Erythroblast (primary cell): ENCODE measurements at regions not wholly inside any gene's neighbourhood (a gene's known extent, or its start where the extent isn't known, plus 50 kb on each side); places are given as distances from the start of the nearest gene placed in this dataset.

ENCODE experiments used
- GATA1 ChIP-seq: IDR thresholded peaks from 2 replicates; pipeline ENCODE4 v1.6.1; 2011; ENCODE audit warnings: low read depth, mild to moderate bottlenecking, control low read depth, low read length, moderate library complexity
- POLR2A ChIP-seq: IDR thresholded peaks from 2 replicates; pipeline ENCODE4 v1.6.1; 2011; ENCODE audit warnings: mild to moderate bottlenecking, low read length

DNA sequence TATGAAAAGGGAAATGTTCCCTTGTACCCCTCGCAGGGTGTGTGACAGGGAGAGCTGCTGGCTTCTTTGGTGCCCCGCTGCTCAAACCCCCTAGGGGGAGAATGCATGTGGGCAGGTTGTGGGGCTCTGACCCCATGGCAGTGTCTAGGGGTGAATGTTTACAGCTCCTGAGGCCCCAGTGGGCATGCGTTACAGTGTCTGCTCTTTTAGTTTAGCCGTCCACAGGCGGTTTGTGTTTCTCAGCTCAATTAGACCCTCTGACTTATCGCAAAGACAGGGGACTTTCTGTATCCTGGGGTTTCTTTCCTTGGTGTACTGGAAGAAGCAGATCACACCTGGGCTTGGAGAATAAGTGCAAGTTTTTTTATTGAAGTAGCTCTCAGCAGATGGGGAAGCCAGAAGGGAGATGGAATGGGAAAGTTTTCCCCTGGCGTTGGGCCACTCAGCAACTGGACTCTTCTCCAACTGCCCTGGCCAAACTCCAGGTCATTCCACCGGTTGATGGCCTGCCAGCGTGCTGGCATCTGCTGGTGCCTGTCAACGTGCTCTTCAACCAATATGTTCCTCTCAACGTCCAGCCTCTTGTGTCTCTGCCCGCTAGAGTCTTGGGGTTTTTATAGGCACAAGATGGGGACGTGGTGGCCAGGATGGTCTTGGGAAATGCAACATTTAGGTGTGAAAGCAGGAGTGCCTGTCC is 720.9 kb downstream of the FSCB start:
- TF ChIP-seq POLR2A (no peak), GATA1 (no peak)
